Right lobe of liver (tissue), 6 donors: ENCODE measurements at regions not wholly inside any gene's neighbourhood (a gene's known extent, or its start where the extent isn't known, plus 50 kb on each side); places are given as distances from the start of the nearest gene placed in this dataset.

Experiments
- ATAC-seq, 4 donors: fragments of 200-7000 bp; cut with Tn5 transposase; one replicate each; pipeline ENCODE4 v1.9.1; 2020; ENCODE audit warnings: mild to moderate bottlenecking in 4 of 4, moderate library complexity in 4 of 4
- DNase-seq, 3 donors: peaks; one replicate each; pipeline ENCODE4 v3.0.0-alpha.2; 2020
- H3K27ac ChIP-seq, 3 donors: fragments of 200-600 bp; one replicate each; pipeline ENCODE4 v1.8.0; 2022
- H3K27me3 ChIP-seq, 2 donors: fragments of 200-600 bp; one replicate each; pipeline ENCODE4 v1.8.0; 2022
- H3K36me3 ChIP-seq, 4 donors: fragments of 200-600 bp; sonication (generic) in 1 of 4; one replicate each; pipeline versions ENCODE4 v1.5.1 to v1.8.0; 2017 to 2022; ENCODE audit warnings: control low read depth in 1 of 4
- H3K4me1 ChIP-seq, 4 donors: fragments of 200-600 bp; sonication (generic) in 1 of 4; one replicate each; pipeline versions ENCODE4 v1.5.1 to v1.8.0; 2017 to 2022; ENCODE audit warnings: control low read depth in 1 of 4
- H3K4me3 ChIP-seq, 3 donors: fragments of 200-600 bp; one replicate each; pipeline ENCODE4 v1.8.0; 2022
- H3K9me3 ChIP-seq, 4 donors: fragments of 200-600 bp; sonication (generic) in 1 of 4; one replicate each; pipeline versions ENCODE4 v1.5.1 to v1.8.0; 2017 to 2022; ENCODE audit warnings: control low read depth in 1 of 4
- POLR2A ChIP-seq: fragments of 450-650 bp; IDR thresholded peaks from one replicate; pipeline ENCODE4 v1.6.1; 2017; ENCODE audit warnings: antibody characterized with exemption, mild to moderate bottlenecking
- WGBS: methylation state at CpG from one replicate; pipeline ENCODE4 v1.1.6; 2018; ENCODE audit warnings: low coverage, low lambda C conversion rate; ENCODE audit not compliant: insufficient coverage; ENCODE audit errors: missing lambda C conversion rate; 5-methylcytosine and 5-hydroxymethylcytosine counted together
- intact Hi-C, 2 donors: fragments of 100-400 bp; cut with DNase I; formaldehyde crosslinking; loops; one replicate each; pipeline versions ENCODE4 v1.11.2 to v1.14.1; 2022
- TF ChIP-seq, protein P1 (sequence below), 4 donors: fragments of 200-600 bp in 3 of 4; fragments of 450-650 bp in 1 of 4; IDR thresholded peaks; one replicate each; pipeline versions ENCODE4 v1.5.1 to v1.8.0; 2016 to 2022; ENCODE audit warnings: antibody characterized with exemption in 4 of 4, mild to moderate bottlenecking in 2 of 4
- donor health status: DM: no; HTN: yes; CAD: no.
- donor health status: DM: no; HTN: no; CAD: no.
- donor health status: DM: no; HTN: no; CAD: no.
- donor health status: DM: no; HTN: yes; CAD: no.
- donor health status: DM: no; HTN: yes; CAD: no.

DNA sequence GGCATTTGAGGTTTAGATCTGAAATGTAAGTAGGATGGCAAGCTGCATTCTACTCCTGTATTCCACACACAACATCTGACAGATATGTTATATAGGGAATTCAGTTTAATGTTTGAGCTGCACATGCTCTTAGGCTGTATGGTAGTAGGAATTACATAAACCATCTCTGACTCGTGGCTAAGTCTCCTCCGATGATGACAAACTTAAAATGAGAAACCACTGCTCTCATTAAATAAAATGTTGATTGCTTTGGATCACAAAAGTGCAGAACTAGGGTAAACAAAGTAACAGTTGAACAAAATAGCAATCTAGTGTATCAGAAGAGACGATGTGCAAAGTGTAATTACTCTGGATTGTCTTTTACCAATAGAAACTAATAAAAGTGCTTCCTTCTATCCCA lies 50.1 kb upstream of the WDR75 start:
- H3K27ac ChIP-seq = no peak overlapping the region
- no peaks in the 10 kb centered on the region for H3K9me3 ChIP-seq
- no peak overlapping the region for H3K4me3 ChIP-seq
- WGBS = 83% methylated on average over 3 of the region's 3 CpGs
- intact Hi-C loops = no loop called here
- TF ChIP-seq POLR2A = no peak
- TF ChIP-seq, protein P1, sequence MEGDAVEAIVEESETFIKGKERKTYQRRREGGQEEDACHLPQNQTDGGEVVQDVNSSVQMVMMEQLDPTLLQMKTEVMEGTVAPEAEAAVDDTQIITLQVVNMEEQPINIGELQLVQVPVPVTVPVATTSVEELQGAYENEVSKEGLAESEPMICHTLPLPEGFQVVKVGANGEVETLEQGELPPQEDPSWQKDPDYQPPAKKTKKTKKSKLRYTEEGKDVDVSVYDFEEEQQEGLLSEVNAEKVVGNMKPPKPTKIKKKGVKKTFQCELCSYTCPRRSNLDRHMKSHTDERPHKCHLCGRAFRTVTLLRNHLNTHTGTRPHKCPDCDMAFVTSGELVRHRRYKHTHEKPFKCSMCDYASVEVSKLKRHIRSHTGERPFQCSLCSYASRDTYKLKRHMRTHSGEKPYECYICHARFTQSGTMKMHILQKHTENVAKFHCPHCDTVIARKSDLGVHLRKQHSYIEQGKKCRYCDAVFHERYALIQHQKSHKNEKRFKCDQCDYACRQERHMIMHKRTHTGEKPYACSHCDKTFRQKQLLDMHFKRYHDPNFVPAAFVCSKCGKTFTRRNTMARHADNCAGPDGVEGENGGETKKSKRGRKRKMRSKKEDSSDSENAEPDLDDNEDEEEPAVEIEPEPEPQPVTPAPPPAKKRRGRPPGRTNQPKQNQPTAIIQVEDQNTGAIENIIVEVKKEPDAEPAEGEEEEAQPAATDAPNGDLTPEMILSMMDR (IDR thresholded peaks at IDR 0.05) = no peak
- H3K4me1 ChIP-seq = no peaks in the 10 kb centered on the region
- no peak for ATAC-seq
- DNase-seq = no peak
- no peaks in the 10 kb centered on the region for H3K36me3 ChIP-seq
- H3K27me3 ChIP-seq = no peaks in the 10 kb centered on the region
